ENCODE measurements at regions not wholly inside any gene's neighbourhood (a gene's known extent, or its start where the extent isn't known, plus 50 kb on each side); places are given as distances from the start of the nearest gene placed in this dataset.

DNA sequence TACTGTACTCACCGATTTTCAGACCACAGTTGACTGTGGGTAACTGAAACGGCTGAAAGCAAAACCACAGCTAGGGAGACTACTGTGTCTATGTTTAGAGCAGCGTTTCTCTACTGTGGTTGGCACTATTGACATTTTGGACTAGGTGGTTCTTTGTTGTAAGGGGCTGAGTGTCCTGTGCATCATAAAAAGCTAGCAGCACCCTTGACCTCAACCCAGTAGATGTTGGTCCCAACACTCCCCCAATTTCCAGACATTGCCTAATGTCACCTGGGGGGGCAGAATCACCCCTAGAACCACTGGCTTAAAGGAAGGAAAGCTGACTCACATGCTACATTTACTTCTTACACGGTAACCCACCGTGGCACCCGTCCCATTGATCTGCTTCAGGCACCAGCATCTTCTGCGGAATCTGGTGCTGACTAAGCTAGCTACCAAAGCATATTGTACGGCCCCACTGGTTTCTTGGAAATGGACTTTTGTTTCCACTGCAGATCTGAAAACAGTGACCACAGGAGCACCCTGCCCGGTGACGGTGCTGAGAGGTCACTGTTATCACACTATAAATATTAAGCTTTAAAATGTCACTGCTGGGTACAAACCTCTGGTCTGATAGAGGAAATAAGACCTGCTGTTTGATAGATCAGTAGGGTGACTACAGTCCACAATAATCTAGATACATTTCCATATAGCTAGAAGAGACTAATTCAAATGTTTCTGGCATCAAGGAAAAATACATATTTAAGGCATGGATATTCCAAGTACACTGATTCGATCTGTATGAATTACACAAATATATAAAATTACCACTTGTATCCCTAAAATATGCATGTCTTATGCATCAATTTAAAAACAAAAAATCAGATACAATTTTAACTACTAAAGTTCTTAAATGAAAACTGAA, 151.4 kb downstream of the HSD17B3 start:
- no peak overlapping the region for H3K4me2 ChIP-seq (ENCODE audit: insufficient read depth, low read length)
- no peak overlapping the region for H2AFZ ChIP-seq (ENCODE audit: low read depth, low read length)
- intact Hi-C loops (cut with micrococcal nuclease) (no loop called here), dilution Hi-C loops (cut with MboI; ENCODE audit: extremely low pct_ligation_motif_present, low sequenced_read_pairs) (no loop called here)
- FAIRE-seq (no peak), DNase-seq (ENCODE audit: low read depth, low spot score) (no peak)
- no peaks in the 10 kb centered on the region for H3K9me1 ChIP-seq (replicated peaks; ENCODE audit: control insufficient read depth, extremely low read depth, insufficient read depth, low read length)
- H3K9me3 ChIP-seq (replicated peaks; ENCODE audit: control insufficient read depth, insufficient read depth, low read length): no peaks in the 10 kb centered on the region
- no peak overlapping the region for H3K4me3 ChIP-seq (replicated peaks in 1 of 3; ENCODE audit: insufficient read depth in 1 of 3, low read depth in 1 of 3, low read length in 3 of 3)
- TF ChIP-seq GATA2 (IDR thresholded peaks at IDR 0.05; ENCODE audit: insufficient read depth, insufficient read length, low read depth, low read length): no peak
- TF ChIP-seq CTCF (IDR thresholded peaks at IDR 0.05; ENCODE audit: extremely low read depth in 1 of 2, insufficient read depth in 1 of 2, low read depth in 1 of 2, low read length in 2 of 2): no peak
- TF ChIP-seq, protein P1, sequence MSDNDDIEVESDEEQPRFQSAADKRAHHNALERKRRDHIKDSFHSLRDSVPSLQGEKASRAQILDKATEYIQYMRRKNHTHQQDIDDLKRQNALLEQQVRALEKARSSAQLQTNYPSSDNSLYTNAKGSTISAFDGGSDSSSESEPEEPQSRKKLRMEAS (IDR thresholded peaks at IDR 0.05; ENCODE audit: insufficient read depth, insufficient read length): no peak
- TF ChIP-seq POLR2AphosphoS5 (IDR thresholded peaks at IDR 0.05; ENCODE audit: insufficient read depth, low read depth, low read length): no peak
- TF ChIP-seq EZH2 (IDR thresholded peaks at IDR 0.05; ENCODE audit: borderline replicate concordance, low read depth, low read length, severe bottlenecking): no peak
- TF ChIP-seq MYC (IDR thresholded peaks at IDR 0.05; ENCODE audit: low read depth, low read length): no peak
- no peak for TF ChIP-seq JUN (IDR thresholded peaks at IDR 0.05; ENCODE audit: borderline replicate concordance, insufficient read depth, insufficient read length, low read depth)
- no peak for TF ChIP-seq FOS (IDR thresholded peaks at IDR 0.05; ENCODE audit: borderline replicate concordance, insufficient read depth, low read length)
- no peak for TF ChIP-seq POLR2A (IDR thresholded peaks at IDR 0.05; ENCODE audit: low read depth, low read length)
- H3K27ac ChIP-seq (ENCODE audit: insufficient read depth, low read depth, low read length): no peak overlapping the region
- no peaks in the 10 kb centered on the region for H3K79me2 ChIP-seq (ENCODE audit: control insufficient read depth, insufficient read depth, low read length)
- POLR2A ChIA-PET: no interaction called here
- H4K20me1 ChIP-seq (replicated peaks; ENCODE audit: control insufficient read depth, extremely low read depth, insufficient read depth, low read length): no peaks in the 10 kb centered on the region
- BruUV-seq (replicated peaks): no TSS peak
- H3K4me1 ChIP-seq (ENCODE audit: control insufficient read depth, extremely low read depth, insufficient read depth, low read length): no peaks in the 10 kb centered on the region
- H3K9ac ChIP-seq (replicated peaks; ENCODE audit: extremely low read depth, insufficient read depth, low read length): no peak overlapping the region
- no peaks in the 10 kb centered on the region for H3K36me3 ChIP-seq (ENCODE audit: control insufficient read depth in 2 of 2, extremely low read depth in 1 of 2, insufficient read depth in 2 of 2, low read length in 2 of 2)
- CTCF ChIA-PET: interaction anchor here (1.2 to 2.2 kb wide), 4 partner anchors 11 to 72 kb away, joined by 3 to 6 read pairs (median 4); no protein-coding TSS in a partner anchor
- peaks cover 0 to 5% of the 10 kb centered on the region in 2 experiments for H3K27me3 ChIP-seq (ENCODE audit: control insufficient read depth in 2 of 2, insufficient read depth in 2 of 2, low read length in 2 of 2)

Measured in endothelial cell of umbilical vein (primary cell).